GM03348 (cell line): ENCODE measurements at regions not wholly inside any gene's neighbourhood (a gene's known extent, or its start where the extent isn't known, plus 50 kb on each side); places are given as distances from the start of the nearest gene placed in this dataset.
A peak's percentile ranks its signal among the peaks of the same experiment; 100 is the strongest.
"Not testable (repeated sequence)": the region's sequence is repeated elsewhere in the genome, so short reads cannot be mapped to it uniquely, and the experiment has no call there.

Experiments
- DNase-seq: peaks from one replicate; pipeline ENCODE4 v3.0.0; 2012; ENCODE audit warnings: low spot score

- DNase-seq: no peak
Observed at GRCh38 chrY:19644889-19645638, 99.5 kb downstream of the KDM5D start.

- no peak for DNase-seq
Observed at GRCh38 chrY:19637651-19638347, 106.7 kb downstream of the KDM5D start.

- no peak for DNase-seq
Observed at GRCh38 chrY:19628926-19629325, 115.6 kb downstream of the KDM5D start.

- DNase-seq: no peak
Observed at GRCh38 chrY:19622392-19622791, 122.1 kb downstream of the KDM5D start.

GRCh38 chrY:19621756-19622155, 122.8 kb downstream of the KDM5D start:
- DNase-seq: no peak

GRCh38 chrY:19601113-19601512, 143.4 kb downstream of the KDM5D start:
- DNase-seq: no peak

- DNase-seq: no peak
Observed at GRCh38 chrY:19600711-19601110, 143.8 kb downstream of the KDM5D start.

- no peak for DNase-seq
Observed at GRCh38 chrY:19590235-19590634, 154.3 kb downstream of the KDM5D start.

- DNase-seq: no peak
Observed at GRCh38 chrY:19589664-19590063, 154.9 kb downstream of the KDM5D start.

GRCh38 chrY:19587311-19587710, 157.2 kb downstream of the KDM5D start:
- DNase-seq: no peak

- not testable (repeated sequence) for DNase-seq
Observed at GRCh38 chrY:19580990-19581389, 163.5 kb downstream of the KDM5D start.

GRCh38 chrY:19578281-19578874, 166.1 kb downstream of the KDM5D start:
- DNase-seq: no peak

GRCh38 chrY:19577250-19577649, 167.3 kb downstream of the KDM5D start:
- DNase-seq: no peak

- no peak for DNase-seq
Observed at GRCh38 chrY:19574939-19575338, 169.6 kb downstream of the KDM5D start.

- DNase-seq: no peak
Observed at GRCh38 chrY:19573646-19574045, 170.9 kb downstream of the KDM5D start.

GRCh38 chrY:19570999-19571398, 173.5 kb downstream of the KDM5D start:
- no peak for DNase-seq

- no peak for DNase-seq
Observed at GRCh38 chrY:19567943-19568342, 176.6 kb downstream of the KDM5D start.

- peak; percentile 92 for DNase-seq
Observed at GRCh38 chrY:19567051-19567921, 177.2 kb downstream of the KDM5D start.

GRCh38 chrY:19559161-19559560, 185.4 kb downstream of the KDM5D start:
- peak; percentile 36 for DNase-seq

- DNase-seq: no peak
Observed at GRCh38 chrY:19549671-19550466, 194.7 kb downstream of the KDM5D start.
